ENCODE measurements at regions not wholly inside any gene's neighbourhood (a gene's known extent, or its start where the extent isn't known, plus 50 kb on each side); places are given as distances from the start of the nearest gene placed in this dataset.

- H3K36me3 ChIP-seq (ENCODE audit: control insufficient read depth, insufficient read depth, low read length) = no peaks in the 10 kb centered on the region
- H3K27ac ChIP-seq (ENCODE audit: insufficient read depth, low read length) = no peak overlapping the region
- H2BK5ac ChIP-seq (ENCODE audit: low read depth, low read length, poor library complexity, severe bottlenecking) = no peak overlapping the region
- ATAC-seq (ENCODE audit: low read depth) = no peak
- no peaks in the 10 kb centered on the region for H4K20me1 ChIP-seq (ENCODE audit: insufficient read depth, low read length)
- H3K56ac ChIP-seq (ENCODE audit: extremely low read depth, insufficient read depth, low read length) = no peak overlapping the region
- CTCF ChIA-PET = no interaction called here
- no peak overlapping the region for H4K91ac ChIP-seq (ENCODE audit: insufficient read depth, low read depth, low read length)
- H3K23ac ChIP-seq (ENCODE audit: low read depth, low read length) = no peak overlapping the region
- no peak overlapping the region for H2AFZ ChIP-seq (replicated peaks; ENCODE audit: low read length, poor library complexity)
- H4K5ac ChIP-seq (ENCODE audit: low read depth, low read length) = no peak overlapping the region
- no peak overlapping the region for H3K18ac ChIP-seq (ENCODE audit: low read depth, low read length)
- H3K4me2 ChIP-seq (ENCODE audit: low read depth, low read length) = no peak overlapping the region
- WGBS, 2 experiments (ENCODE audit: extremely low coverage in 2 of 2, insufficient read length in 1 of 2) = 0% methylated on average over 1 of the region's 2 CpGs; no CpG with 5 or more reads in 1 of the 2 experiments
- no peak overlapping the region for H3K9ac ChIP-seq (ENCODE audit: low read depth, low read length)
- H2BK120ac ChIP-seq (ENCODE audit: low read depth, low read length) = no peak overlapping the region
- H2BK15ac ChIP-seq (ENCODE audit: low read depth, low read length) = no peak overlapping the region
- no peaks in the 10 kb centered on the region for H3K4me1 ChIP-seq (ENCODE audit: control insufficient read depth, insufficient read depth, low read length)
- H2AK9ac ChIP-seq (replicated peaks; ENCODE audit: low read depth, low read length, poor library complexity) = no peak overlapping the region
- no peak overlapping the region for H4K8ac ChIP-seq (ENCODE audit: low read depth in 2 of 2, low read length in 2 of 2)
- H2BK20ac ChIP-seq (ENCODE audit: low read depth, low read length) = no peak overlapping the region
- no peak for TF ChIP-seq MXI1 (IDR thresholded peaks at IDR 0.05; ENCODE audit: borderline replicate concordance, low read depth, low read length)
- POLR2A ChIA-PET (ENCODE audit: unreplicated experiment) = no interaction called here
- no peaks in the 10 kb centered on the region for H3K27me3 ChIP-seq (ENCODE audit: control insufficient read depth, insufficient read depth, low read length)
- H3K4me3 ChIP-seq (ENCODE audit: insufficient read depth, low read depth, low read length) = no peak overlapping the region
- no peak overlapping the region for H3K4ac ChIP-seq (ENCODE audit: low read depth, low read length)
- no peaks in the 10 kb centered on the region for H3K9me1 ChIP-seq (ENCODE audit: insufficient read depth, low read length)
- dilution Hi-C loops (cut with HindIII; ENCODE audit: low sequenced_read_pairs, unreplicated experiment) = no loop called here
- BruUV-seq (replicated peaks) = no TSS peak
- no peak for DNase-seq
- in situ Hi-C loops (cut with MboI; ENCODE audit: low sequenced_read_pairs) = no loop called here
- no peaks in the 10 kb centered on the region for H3K79me1 ChIP-seq (ENCODE audit: low read depth in 1 of 2, low read length in 2 of 2)
- H2AK5ac ChIP-seq (ENCODE audit: low read depth, low read length) = no peak overlapping the region
- intact Hi-C loops (cut with micrococcal nuclease) = no loop called here
- H3K14ac ChIP-seq (replicated peaks; ENCODE audit: low read depth, low read length) = no peak overlapping the region
- no peaks in the 10 kb centered on the region for H3K9me3 ChIP-seq (ENCODE audit: control insufficient read depth, insufficient read depth, low read length)
Measured at GRCh38 chr4:84099599-84099998, 399.5 kb downstream of the NKX6-1 start.

Measured in IMR-90 (cell line).